NCI-H82 treated with DMSO at 0.1 percent for 48 hours (cell line): ENCODE measurements at regions not wholly inside any gene's neighbourhood (a gene's known extent, or its start where the extent isn't known, plus 50 kb on each side); places are given as distances from the start of the nearest gene placed in this dataset.

Source experiments
- DNase-seq: peaks from one replicate; lab custom pipeline; 2025; ENCODE audit not compliant: unreplicated experiment; lab: John Stamatoyannopoulos, UW

DNA sequence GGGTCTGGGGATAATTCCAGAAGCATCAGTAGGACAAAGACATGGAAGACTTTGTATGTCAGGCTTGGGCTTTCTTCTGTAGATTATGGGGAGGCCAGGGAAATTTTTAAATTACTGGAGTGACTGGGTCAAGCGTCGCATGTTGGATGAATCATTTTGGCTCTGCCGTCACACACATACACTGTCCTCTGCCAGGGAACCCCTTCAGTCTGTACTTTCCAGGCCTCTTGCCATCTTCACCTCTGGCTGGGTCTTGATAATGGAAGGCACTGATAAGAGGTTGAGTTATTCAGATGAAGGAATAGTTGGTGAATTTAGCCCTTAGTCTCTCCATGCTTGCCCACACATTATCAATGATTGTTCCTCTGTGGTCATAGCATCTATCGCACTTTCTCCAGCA is 895.1 kb upstream of the CELF4 start:
- DNase-seq, result no peak

DNA sequence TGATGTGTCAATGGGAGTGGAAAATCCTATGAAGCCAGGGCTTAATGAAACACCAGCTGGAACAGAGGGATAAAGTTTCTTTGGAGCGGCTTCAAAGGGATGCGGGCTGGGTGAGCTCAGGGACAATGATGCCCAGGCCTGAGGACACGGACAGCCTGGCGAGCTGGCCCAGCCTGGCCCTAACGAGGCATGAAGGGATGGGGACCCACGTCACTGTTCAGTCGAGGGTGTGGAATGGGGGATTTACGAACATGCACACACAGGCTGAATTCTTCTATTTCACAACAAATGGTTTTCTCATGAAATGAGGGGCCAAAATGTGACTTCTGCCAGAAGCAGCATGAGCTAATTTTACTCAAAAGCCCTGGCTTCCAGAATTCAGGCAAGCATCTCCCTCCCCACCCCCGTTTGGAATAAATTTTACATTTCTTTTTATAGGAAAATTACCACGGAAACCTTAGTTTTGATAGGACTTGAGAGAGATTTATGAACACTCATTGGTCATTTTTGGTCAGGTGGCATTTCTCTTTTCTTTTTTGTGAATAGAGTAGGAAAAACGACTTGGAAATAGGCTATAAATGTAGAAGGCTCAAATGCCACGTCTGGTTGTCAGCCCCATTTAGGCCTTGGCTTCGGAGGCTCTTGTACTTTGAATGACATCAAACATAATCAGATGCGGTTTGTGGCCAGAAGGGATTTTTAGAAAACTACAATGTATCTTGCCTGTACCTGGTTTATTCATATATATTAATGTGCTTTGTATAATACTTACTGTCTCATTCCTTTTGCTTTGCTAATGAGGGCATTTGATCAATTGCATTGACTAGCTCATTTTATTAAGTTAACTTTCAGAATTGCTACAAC is 893.8 kb upstream of the CELF4 start:
- peak; percentile 79 for DNase-seq

DNA sequence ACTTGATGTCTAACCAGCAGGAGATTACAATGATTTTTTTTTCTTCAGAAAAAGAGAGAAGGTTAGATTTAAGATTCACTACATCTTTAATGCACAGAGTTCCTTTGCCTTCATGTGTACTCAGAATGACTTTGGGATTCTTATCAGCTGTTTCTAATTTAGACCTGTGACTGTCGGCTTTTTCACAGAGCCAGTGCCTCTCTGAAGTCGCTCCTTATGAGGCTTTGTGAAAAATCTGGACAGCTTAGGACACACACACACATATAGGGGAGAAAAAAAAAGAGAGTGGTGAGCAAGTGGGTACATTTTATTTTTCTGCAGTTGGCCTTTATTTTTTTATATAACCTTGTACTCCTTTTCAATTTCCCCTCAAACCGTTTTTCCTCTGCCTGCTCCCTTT is 893.1 kb upstream of the CELF4 start:
- DNase-seq, result peak; percentile 60

DNA sequence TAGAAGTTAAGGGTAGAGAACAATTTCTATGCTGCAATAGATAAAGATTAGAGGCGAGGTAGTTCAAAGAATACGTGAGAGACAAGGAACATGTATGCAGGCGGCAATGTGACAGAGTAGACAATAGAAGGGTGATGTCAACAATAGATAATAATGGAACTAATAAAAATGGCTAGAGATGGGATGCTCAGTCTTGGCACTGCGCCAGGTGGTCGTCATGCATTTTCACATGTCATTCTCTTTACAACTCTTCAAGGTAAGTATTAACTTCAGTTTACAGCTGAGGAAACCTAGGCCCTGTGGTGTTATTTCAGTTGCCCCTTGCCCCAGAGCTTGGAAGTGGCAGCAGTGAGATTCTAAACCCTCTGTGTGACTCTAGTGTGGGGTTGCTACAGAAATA is 890.7 kb upstream of the CELF4 start:
- no peak for DNase-seq

DNA sequence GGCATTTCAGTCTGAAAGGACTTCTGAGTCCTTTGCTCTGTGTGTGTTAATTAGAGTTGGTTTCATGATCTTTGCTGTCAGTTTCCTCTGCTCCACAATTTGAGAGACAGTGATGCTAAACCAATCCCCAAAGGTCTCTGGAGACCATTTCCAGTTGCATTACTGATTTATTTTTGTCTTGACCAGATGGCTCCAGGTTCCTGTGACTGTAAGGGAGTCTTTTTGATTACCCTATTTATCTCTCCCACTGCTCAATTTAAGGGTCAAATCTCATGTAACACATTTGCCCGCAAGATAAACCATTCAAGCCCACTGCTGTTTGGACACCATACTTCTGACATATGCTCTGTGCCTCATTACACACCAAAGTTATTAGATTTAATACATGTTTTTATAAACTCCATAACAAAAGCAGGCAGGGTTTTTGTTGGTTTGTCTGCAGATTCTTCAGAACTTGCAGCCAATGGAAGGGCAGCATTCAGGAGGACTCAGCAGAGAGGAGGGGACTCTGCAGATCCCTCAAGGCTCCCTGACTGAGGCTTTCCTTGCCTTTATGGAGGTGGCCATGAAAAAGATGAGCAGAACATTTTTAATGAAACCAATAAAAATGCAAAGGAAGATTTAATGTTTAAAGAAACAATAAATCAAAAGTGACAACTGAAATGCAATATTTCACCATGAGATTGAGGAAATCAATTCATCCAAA is 889.3 kb upstream of the CELF4 start:
- DNase-seq, result peak; percentile 37

DNA sequence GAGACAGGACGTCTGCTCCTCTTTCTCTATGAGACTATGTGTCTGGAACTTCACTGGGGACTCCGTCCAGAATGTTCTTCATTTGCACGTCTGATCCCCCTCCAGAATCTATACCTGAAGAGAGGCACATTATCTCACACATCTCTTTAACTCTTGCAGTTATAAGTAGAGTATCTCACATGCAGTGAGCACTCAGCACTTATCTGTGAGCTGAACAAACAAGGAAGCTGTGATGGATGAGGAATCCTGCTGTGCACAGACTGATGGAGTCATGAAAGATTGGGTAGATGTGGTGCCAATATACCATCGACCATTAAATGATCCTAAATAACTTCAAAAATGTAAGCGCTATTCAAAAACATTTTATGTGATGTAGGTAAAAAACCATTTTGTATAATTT is 888.3 kb upstream of the CELF4 start:
- no peak for DNase-seq

DNA sequence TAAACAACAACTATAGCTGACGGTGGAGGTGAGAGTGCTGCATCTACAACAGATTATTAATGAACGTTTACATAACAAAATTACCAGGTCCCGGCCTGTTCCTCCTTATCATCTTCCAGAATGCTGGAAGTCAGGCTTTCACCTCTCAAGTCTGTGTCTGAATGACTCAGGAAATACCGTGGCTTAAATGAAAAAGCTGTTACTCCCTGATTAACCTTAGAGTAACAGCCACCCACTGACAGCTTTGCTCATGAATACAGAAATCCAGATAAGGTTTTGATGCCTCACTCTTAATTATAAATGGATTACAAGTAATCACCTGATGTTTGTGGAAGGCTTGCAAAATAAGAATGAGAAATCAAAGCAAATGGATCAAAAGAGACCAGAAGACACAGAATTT is 885.3 kb upstream of the CELF4 start:
- DNase-seq, result peak; percentile 77

DNA sequence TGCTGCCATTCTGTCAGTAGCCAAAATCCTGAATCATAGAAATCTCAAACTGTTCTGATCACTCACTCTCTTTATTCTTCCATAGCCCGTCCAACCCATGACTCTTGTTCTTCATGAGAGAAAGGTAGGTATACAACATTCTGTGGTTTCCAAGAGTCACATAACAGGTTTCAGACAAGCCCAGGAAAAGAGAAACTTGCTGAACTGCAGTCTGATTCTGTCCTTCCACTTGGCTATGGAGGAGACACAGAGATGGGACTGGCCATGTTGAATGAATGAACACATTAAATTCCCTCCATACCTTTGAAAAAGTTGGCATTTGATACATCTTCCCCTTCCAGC is 880.2 kb upstream of the CELF4 start:
- DNase-seq, result no peak

DNA sequence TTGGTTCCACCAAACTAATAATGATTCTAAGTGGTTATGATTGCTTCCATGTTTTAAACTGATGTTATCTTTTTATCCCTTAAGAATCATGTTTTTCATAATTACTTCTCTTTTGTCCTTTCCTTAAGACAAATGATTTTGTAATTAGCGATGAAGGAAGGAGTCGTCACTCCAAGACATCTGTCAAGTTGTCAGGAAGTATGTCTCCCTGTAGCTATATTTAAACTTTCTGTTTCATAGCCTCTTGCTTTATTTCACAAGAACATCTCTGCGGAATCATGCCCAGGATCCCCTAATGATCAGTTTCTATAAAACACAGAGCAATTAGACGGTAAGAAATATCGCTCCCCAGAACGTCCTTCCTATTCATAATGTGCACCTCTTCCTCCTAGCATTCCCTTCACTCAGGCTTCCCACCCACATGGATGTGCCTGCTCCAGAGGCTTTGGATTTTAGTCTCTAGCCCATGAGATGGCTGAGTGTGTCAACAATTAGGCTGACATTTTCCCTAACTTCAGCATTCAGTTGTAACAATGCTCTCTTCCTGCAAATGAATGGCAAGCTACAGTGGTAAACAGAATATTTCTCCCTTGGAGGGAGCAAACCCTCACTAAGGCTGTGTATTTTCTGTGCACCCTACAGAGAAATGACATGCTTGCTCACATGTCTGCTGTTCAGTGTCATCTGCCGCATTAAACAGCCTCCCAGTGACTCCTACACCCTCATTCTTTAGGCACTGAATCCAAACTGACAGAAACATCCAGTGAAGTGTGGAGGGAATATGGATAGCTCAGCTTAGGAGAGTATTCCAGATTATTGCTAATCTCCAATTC is 879.6 kb upstream of the CELF4 start:
- no peak for DNase-seq

DNA sequence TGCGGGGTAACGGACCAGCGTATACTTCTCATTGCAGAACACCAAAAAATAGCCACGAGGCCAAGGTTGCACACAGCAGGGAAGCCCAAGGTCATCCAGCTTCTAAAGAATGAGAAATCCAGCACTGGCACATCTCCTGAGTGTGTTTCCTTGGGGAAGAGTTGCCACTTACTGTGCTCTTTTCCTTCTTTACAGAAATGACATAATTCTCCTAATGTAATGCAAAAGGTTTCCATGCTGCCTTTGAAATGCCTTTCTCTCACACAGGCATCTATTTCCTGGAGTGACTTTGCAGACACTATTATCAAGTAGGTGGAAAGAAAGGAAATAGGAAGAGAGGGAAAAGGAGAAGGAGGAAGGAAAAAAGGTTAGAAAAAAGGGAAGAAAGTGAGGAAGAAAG is 862.1 kb upstream of the CELF4 start:
- no peak for DNase-seq

DNA sequence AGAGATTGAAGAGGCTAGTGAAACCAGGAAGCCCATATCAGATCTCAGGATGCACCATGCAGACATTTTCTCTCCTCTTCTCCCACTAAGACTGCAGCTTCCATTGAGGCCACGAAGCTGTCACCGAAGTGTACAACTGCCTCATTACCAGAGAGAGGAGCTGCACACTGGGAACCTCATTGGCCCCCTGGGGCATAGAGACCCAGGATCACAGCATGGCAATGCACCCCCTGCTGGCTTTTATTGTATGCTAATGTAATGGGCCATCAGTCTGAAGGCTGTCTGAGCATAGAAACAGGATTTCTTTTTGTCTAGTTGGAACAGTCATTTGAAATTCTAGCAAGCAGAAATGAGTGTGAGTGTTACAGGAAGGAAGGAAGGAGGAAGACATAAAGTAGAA is 861.6 kb upstream of the CELF4 start:
- peak; percentile 4 for DNase-seq

DNA sequence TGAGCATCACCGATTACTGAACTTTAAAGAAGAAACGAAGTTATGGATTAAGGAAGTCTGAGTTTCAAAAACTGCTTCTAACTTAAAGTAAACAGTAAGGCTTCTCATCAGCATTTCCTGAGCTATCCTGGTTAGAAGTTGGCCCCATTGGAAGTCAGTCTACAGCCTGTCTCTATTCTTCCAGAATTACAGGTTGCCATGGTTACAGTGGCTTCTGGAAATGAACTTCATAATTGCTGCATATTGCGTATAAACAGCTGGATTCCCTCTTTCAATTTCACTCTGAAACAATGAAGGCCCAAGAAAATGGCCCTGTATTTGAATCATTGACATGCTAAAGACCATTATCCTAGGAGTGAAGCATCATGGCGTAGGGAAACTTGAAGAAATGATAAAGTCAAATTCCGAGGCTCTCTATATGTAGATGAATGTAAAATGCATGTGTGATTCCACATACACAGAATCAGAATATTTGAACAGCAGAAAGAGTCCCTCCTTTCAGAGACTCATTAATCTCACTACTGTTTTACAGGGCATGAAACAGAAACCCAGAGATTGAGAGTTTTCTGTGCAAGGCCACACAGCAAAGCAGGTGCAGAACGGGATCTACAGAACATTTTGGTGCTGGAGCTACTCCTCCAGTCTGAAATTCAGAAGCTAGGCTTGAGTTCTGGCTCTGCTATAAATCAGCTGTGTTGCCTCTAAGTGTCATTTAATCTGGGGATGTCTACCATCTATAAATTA is 856.4 kb upstream of the CELF4 start:
- DNase-seq, result no peak

DNA sequence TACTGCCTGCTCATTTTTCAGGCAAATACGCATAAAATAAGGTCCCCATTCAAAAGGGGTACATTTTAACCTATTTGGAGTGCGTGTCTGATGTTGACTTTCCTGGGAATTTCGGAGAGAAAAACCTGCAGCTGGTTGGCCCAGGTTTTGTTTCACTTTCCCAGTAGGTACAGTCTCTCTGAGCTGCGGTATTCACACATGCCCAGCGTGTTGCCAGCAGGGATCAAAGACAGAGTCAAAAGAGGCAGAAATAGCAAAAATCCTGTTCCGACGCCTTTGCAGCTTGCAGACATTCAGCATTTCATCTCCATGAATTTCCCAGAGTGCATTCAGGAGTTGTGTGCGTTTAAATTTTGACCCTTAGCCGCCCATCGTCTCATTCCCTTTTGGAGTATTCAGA is 855.4 kb upstream of the CELF4 start:
- DNase-seq, result no peak

DNA sequence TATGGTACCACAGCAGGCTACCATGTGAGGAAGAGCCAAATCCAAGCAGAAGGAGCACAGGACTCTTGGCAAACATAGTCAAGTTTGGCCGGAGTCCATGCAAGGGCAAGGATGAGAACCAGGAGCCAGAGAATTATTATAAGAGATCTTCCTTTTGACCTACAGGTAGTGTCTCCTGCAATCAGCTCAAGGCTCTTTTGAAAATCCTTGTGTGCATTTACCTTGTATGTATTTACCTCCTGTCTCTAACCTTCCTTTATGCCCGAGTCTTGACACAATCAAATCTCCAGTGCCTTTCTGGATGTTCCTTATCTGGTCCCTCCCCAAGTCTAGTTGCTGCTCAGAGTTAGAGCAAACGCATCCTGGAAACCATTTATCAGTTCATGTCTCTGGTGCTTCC is 855.0 kb upstream of the CELF4 start:
- no peak for DNase-seq

DNA sequence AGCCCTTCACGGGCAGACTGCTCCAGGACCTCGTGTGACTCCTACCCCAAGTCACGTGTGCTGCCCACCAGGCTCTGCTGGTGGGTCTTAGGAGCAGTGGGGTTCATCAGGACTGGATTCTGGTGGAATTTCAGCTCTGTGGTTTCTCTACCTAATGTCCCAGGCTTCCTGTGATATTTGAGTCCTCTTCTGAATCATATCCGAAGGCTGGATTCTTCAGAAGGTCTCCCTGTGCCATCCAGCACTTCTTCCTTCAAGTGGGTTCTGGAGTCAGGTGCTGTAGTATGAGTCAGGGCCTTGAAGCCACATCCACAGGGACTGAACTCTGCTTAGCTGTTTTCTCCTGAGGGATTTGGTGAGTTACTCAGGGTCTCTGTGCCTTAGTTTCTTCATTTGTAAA is 850.2 kb upstream of the CELF4 start:
- no peak for DNase-seq

DNA sequence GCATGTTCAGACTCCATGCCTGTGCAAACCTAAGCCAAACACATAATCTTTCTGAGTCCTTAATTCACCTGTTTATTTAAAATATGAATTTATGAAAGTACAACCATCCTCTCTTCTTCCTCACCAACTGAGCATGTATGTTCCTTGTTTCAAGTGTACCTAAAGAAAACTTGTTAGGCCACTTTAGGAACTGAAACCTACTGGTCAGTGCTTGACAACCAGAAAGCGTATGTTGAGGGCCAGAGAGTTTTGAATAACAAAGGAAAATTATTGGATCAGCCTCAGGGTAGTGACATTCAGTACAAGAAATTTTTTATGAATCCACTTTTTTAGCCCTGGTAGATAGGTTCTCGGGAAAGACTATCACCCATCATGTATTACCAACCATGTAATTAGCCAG is 847.6 kb upstream of the CELF4 start:
- no peak for DNase-seq

DNA sequence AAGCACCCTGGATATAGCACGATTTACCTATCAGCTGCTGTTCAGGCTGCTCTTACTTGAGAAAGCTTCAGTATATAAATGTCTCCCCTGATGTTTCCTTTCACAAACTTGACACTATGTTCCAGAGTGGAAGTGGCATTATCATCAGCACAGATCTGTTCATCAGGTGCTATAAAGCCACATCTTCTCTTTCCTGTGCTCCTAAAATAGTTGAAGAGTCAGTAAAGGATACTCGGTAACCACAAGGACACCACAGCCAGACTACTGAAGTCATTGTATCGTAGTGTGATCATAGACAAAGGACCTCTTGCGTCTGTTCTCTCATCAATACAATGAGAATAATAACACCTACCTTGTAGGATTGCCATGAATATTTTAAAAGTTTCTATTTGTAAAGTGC is 841.0 kb upstream of the CELF4 start:
- no peak for DNase-seq

DNA sequence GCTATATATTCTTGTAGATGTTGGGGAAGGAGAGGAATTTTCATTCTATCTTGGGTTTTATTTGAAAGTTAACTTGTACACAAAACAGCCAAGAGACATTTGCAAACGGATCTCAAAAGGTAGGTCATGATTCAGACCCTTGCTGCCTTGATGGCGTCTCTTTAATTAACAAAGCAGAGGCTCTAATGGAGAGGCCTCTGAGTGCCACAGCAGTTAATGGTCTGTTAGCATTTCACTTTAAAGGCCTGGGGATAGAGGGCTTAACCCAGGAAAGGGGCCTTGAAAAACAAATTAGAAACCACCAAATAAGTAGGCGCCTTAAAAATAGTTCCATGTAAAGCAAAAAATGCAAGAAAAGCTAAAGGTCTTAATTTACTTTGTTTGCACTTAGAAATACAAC is 836.9 kb upstream of the CELF4 start:
- DNase-seq, result no peak

DNA sequence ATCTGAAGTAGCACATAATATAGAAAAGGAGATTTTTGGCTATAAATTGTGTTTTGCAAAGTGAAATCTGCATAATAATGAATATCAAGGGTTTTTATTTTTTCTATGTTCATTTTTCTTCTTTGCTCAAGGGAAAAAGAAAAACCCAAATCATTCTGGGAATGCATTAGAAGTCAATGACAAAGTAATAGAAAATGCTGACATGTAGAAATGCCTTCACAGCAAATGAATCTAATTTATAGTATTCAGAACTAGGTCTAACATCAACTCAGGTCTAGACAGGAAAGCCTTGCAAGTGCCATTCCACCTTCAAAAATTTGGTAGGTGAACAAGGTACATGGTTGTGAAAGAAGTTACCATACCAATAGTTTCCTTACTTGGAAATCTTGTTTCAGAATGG is 831.5 kb upstream of the CELF4 start:
- no peak for DNase-seq

DNA sequence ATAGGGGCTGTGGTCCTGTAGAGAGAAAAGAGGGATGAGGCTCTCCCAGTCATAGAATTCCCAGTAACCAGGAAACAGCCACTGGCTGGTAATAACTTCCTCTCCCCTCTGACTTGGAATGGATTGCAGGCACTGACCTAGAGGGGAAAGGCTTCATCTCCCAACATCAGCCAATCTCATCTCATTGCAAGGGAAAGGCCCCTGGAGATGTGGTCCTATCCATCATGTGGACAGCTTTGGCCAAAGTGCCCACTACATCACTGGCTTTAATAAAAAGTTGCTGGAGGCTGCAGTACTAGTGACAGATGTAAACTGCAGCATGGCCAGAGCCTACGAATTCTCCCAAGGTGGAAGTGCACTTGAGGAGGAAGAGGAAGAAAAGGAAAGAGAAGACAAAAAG is 820.5 kb upstream of the CELF4 start:
- no peak for DNase-seq
